ENCODE measurements at regions not wholly inside any gene's neighbourhood (a gene's known extent, or its start where the extent isn't known, plus 50 kb on each side); places are given as distances from the start of the nearest gene placed in this dataset.

GRCh38 chr1:185376288-185376687 lies 59.2 kb upstream of the IVNS1ABP start:
- no peak overlapping the region for H3K27ac ChIP-seq

GRCh38 chr1:185375583-185375982 lies 58.5 kb upstream of the IVNS1ABP start:
- 87 to 94% (median 88%) methylated on average over 6 of the region's 6 CpGs for WGBS, 3 donors
- TF ChIP-seq POLR2A (IDR thresholded peaks at IDR 0.05) = no peak
- TF ChIP-seq CTCF (IDR thresholded peaks at IDR 0.05) = no peak
- TF ChIP-seq EP300 (IDR thresholded peaks at IDR 0.05) = no peak
- Histone ChIP-seq H3K27ac (no peak overlapping the region), H3K36me3 (no peaks in the 10 kb centered on the region), H3K4me1 (ENCODE audit: insufficient read depth) (peaks cover 3% of the 10 kb centered on the region), H3K4me3 (no peak overlapping the region), H3K9me3 (no peaks in the 10 kb centered on the region), H3K27me3 (no peaks in the 10 kb centered on the region)
- intact Hi-C loops (cut with DNase I) = no loop called here
- DNase-seq = no peak

More at GRCh38 chr1:185376288-185376687, 59.2 kb upstream of the IVNS1ABP start:
- Histone ChIP-seq H3K4me1 (ENCODE audit: insufficient read depth) (peaks cover 3% of the 10 kb centered on the region), H3K27me3 (no peaks in the 10 kb centered on the region), H3K36me3 (no peaks in the 10 kb centered on the region), H3K4me3 (no peak overlapping the region), H3K9me3 (no peaks in the 10 kb centered on the region)
- intact Hi-C loops (cut with DNase I) = no loop called here
- WGBS, 3 donors = 88 to 92% (median 92%) methylated on average over 2 of the region's 2 CpGs
- no peak for TF ChIP-seq EP300 (IDR thresholded peaks at IDR 0.05)
- TF ChIP-seq POLR2A (IDR thresholded peaks at IDR 0.05) = no peak
- no peak for TF ChIP-seq CTCF (IDR thresholded peaks at IDR 0.05)
- DNase-seq = no peak

- no peak for TF ChIP-seq EP300 (IDR thresholded peaks at IDR 0.05)
- no peak for TF ChIP-seq CTCF (IDR thresholded peaks at IDR 0.05)
- TF ChIP-seq POLR2A (IDR thresholded peaks at IDR 0.05) = no peak
- peaks cover 3% of the 10 kb centered on the region for H3K4me1 ChIP-seq (ENCODE audit: insufficient read depth)
- no peaks in the 10 kb centered on the region for H3K27me3 ChIP-seq
- intact Hi-C loops (cut with DNase I) = no loop called here
- no peak for DNase-seq
- no peak overlapping the region for H3K27ac ChIP-seq
- H3K36me3 ChIP-seq = no peaks in the 10 kb centered on the region
- no peak overlapping the region for H3K4me3 ChIP-seq
- no peaks in the 10 kb centered on the region for H3K9me3 ChIP-seq
- 64 to 76% (median 69%) methylated on average over 4 of the region's 4 CpGs for WGBS, 3 donors
These were observed 56.9 kb upstream of the IVNS1ABP start for GRCh38 chr1:185373813-185374529.

GRCh38 chr1:185369786-185370185 lies 52.7 kb upstream of the IVNS1ABP start:
- Histone ChIP-seq H3K27me3 (no peaks in the 10 kb centered on the region), H3K36me3 (no peaks in the 10 kb centered on the region), H3K9me3 (no peaks in the 10 kb centered on the region), H3K4me3 (no peak overlapping the region), H3K4me1 (ENCODE audit: insufficient read depth) (peaks cover 3% of the 10 kb centered on the region), H3K27ac (no peak overlapping the region)
- DNase-seq = no peak
- WGBS, 3 donors = 85 to 94% (median 90%) methylated on average over 4 of the region's 4 CpGs
- no peak for TF ChIP-seq EP300 (IDR thresholded peaks at IDR 0.05)
- intact Hi-C loops (cut with DNase I) = no loop called here

GRCh38 chr1:185368913-185369491 lies 52.0 kb upstream of the IVNS1ABP start:
- Histone ChIP-seq H3K27me3 (no peaks in the 10 kb centered on the region), H3K4me3 (no peak overlapping the region), H3K27ac (no peak overlapping the region), H3K4me1 (ENCODE audit: insufficient read depth) (peaks cover 3% of the 10 kb centered on the region), H3K36me3 (no peaks in the 10 kb centered on the region), H3K9me3 (no peaks in the 10 kb centered on the region)
- TF ChIP-seq POLR2A (IDR thresholded peaks at IDR 0.05) (no peak), EP300 (IDR thresholded peaks at IDR 0.05) (no peak), CTCF (IDR thresholded peaks at IDR 0.05) (no peak)
- no peak for DNase-seq
- intact Hi-C loops (cut with DNase I) = no loop called here
- WGBS, 3 donors = 61 to 76% (median 62%) methylated on average over 1 of the region's 1 CpG
